Activated CD4-positive, alpha-beta T cell treated with anti-CD3 and anti-CD28 coated beads, Interleukin-2, amount 50 U/mL, for 1 hour (primary cell): ENCODE measurements at regions not wholly inside any gene's neighbourhood (a gene's known extent, or its start where the extent isn't known, plus 50 kb on each side); places are given as distances from the start of the nearest gene placed in this dataset.

Experiments used
- DNase-seq: peaks from one replicate; pipeline ENCODE4 v3.0.0-alpha.2; 2020

GRCh38 chr21:24976238-24976637, 631.0 kb downstream of the MRPL39 start:
- DNase-seq: no peak

GRCh38 chr21:24969068-24969467, 638.2 kb downstream of the MRPL39 start:
- DNase-seq: no peak

GRCh38 chr21:24955275-24955961, 651.9 kb downstream of the MRPL39 start:
- no peak for DNase-seq

GRCh38 chr21:24948186-24948585, 659.1 kb downstream of the MRPL39 start:
- DNase-seq: no peak

GRCh38 chr21:24945910-24946309, 661.4 kb downstream of the MRPL39 start:
- no peak for DNase-seq

GRCh38 chr21:24941316-24942185, 665.7 kb downstream of the MRPL39 start:
- no peak for DNase-seq

GRCh38 chr21:24939291-24939690, 668.0 kb downstream of the MRPL39 start:
- DNase-seq: no peak

- no peak for DNase-seq
Observed at GRCh38 chr21:24938573-24938972, 668.7 kb downstream of the MRPL39 start.

GRCh38 chr21:24935991-24936390, 671.3 kb downstream of the MRPL39 start:
- no peak for DNase-seq

- DNase-seq: no peak
Observed at GRCh38 chr21:24910591-24910990, 696.7 kb downstream of the MRPL39 start.

GRCh38 chr21:24903994-24904635, 703.2 kb downstream of the MRPL39 start:
- DNase-seq: no peak

GRCh38 chr21:24899138-24899537, 708.1 kb downstream of the MRPL39 start:
- no peak for DNase-seq

- DNase-seq: no peak
Observed at GRCh38 chr21:24897883-24898282, 709.4 kb downstream of the MRPL39 start.

GRCh38 chr21:24896735-24897124, 710.6 kb downstream of the MRPL39 start:
- no peak for DNase-seq

- no peak for DNase-seq
Observed at GRCh38 chr21:24895885-24896734, 711.2 kb downstream of the MRPL39 start.

GRCh38 chr21:24894324-24894723, 713.0 kb downstream of the MRPL39 start:
- no peak for DNase-seq

GRCh38 chr21:24890021-24890420, 717.3 kb downstream of the MRPL39 start:
- no peak for DNase-seq

- DNase-seq: no peak
Observed at GRCh38 chr21:24881506-24881905, 725.8 kb downstream of the MRPL39 start.

- DNase-seq: no peak
Observed at GRCh38 chr21:24870633-24871032, 736.6 kb downstream of the MRPL39 start.

GRCh38 chr21:24869862-24870261, 737.4 kb downstream of the MRPL39 start:
- no peak for DNase-seq

- DNase-seq: no peak
Observed at GRCh38 chr21:24868117-24868516, 739.2 kb downstream of the MRPL39 start.

- no peak for DNase-seq
Observed at GRCh38 chr21:24861471-24861870, 745.8 kb downstream of the MRPL39 start.

- DNase-seq: no peak
Observed at GRCh38 chr21:24856326-24856725, 751.0 kb downstream of the MRPL39 start.
